GM23248 (cell line): ENCODE measurements at regions not wholly inside any gene's neighbourhood (a gene's known extent, or its start where the extent isn't known, plus 50 kb on each side); places are given as distances from the start of the nearest gene placed in this dataset.

Experiments used
- EZH2 ChIP-seq: fragments of 200-600 bp; sonication (generic); IDR thresholded peaks from 2 replicates; pipeline ENCODE4 v1.6.1; 2018; ENCODE audit warnings: antibody characterized with exemption, mild to moderate bottlenecking; ENCODE audit not compliant: insufficient read depth, poor library complexity, severe bottlenecking
- EZH2phosphoT487 ChIP-seq: fragments of 200-600 bp; sonication (generic); IDR thresholded peaks from 2 replicates; pipeline ENCODE4 v1.6.1; 2018; ENCODE audit warnings: antibody characterized with exemption, moderate library complexity, mild to moderate bottlenecking, low read depth; ENCODE audit not compliant: insufficient read depth

DNA sequence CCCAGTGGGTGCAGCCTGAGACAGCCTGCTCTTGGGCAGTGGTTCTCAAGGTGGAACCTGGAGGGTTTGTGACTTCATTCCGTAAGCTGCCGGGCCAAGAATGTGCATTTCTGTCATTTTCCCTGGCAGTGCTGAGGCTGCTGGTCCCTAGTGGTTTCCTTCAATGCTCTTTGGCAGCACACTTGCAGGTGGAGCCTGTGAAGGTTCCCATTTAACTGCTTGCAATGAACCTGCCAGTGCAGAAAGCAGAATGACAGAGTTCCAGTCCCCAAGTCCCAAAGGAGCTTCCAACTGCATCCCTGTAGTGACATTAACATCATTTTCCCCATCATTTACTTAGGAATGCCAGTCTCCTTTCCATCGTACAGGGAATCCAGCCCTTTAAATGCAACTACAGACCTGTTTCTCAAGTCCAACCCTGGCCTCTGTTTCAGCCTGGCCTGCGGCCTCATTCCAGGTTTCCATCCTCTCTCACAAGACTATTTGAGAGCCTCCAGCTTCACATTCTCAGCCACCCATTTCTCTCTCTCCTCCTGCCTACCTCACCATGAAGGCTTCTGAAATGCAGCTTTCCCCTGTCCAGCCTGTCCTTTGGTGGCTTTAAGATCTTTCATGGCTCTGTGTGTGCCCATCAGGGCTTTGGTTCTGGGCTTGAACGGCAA, 149.7 kb upstream of the GGTLC1 start:
- TF ChIP-seq EZH2 (no peak), EZH2phosphoT487 (no peak)
